Keratinocyte (primary cell): ENCODE measurements at regions not wholly inside any gene's neighbourhood (a gene's known extent, or its start where the extent isn't known, plus 50 kb on each side); places are given as distances from the start of the nearest gene placed in this dataset.
A peak's percentile ranks its signal among the peaks of the same experiment; 100 is the strongest.

Experiments used
- DNase-seq: peaks from one replicate; pipeline ENCODE4 v3.0.0-alpha.2; 2011; ENCODE audit warnings: low read depth, missing footprints, low spot score
- FAIRE-seq: peaks from 2 replicates; lab custom pipeline; 2011; peaks lifted over from hg19 to GRCh38; lab: Jason Lieb, UNC
- H2AFZ ChIP-seq: 2 replicates; pipeline ENCODE4 v1.6.0; 2012; ENCODE audit warnings: low read length, control low read depth, inconsistent platforms; ENCODE audit not compliant: control insufficient read depth
- H3K27ac ChIP-seq: 2 replicates; pipeline ENCODE4 v1.5.1; 2011; ENCODE audit warnings: low read length; ENCODE audit not compliant: control insufficient read depth, insufficient read depth
- H3K27me3 ChIP-seq: 3 replicates; pipeline ENCODE4 v1.6.0; 2011; ENCODE audit warnings: low read length; ENCODE audit not compliant: control insufficient read depth, insufficient read depth; ENCODE audit errors: extremely low read depth
- H3K36me3 ChIP-seq, 2 experiments: 2 replicates in 1 of 2; 3 replicates in 1 of 2; pipeline ENCODE4 v1.5.1; 2011; ENCODE audit warnings: low read length in 2 of 2, mild to moderate bottlenecking in 1 of 2; ENCODE audit not compliant: control insufficient read depth in 2 of 2, insufficient read depth in 2 of 2; ENCODE audit errors: extremely low read depth in 1 of 2
- H3K4me1 ChIP-seq: 3 replicates; pipeline ENCODE4 v1.5.1; 2011; ENCODE audit warnings: low read length; ENCODE audit not compliant: control insufficient read depth, insufficient read depth; ENCODE audit errors: extremely low read depth
- H3K4me2 ChIP-seq: 3 replicates; pipeline ENCODE4 v1.6.0; 2011; ENCODE audit warnings: low read depth, low read length; ENCODE audit not compliant: control insufficient read depth, insufficient read depth; ENCODE audit errors: extremely low read depth
- H3K4me3 ChIP-seq, 3 experiments: fragments of 200-600 bp in 1 of 3; sonication (generic) in 1 of 3; 2 replicates in 2 of 3; 3 replicates in 1 of 3; pipeline ENCODE4 v1.5.1; 2011 to 2016; ENCODE audit warnings: low read length in 3 of 3, mild to moderate bottlenecking in 3 of 3, control low read depth in 2 of 3, inconsistent platforms in 1 of 3, low read depth in 1 of 3, mixed read lengths in 1 of 3, mixed run types in 1 of 3, moderate library complexity in 1 of 3; ENCODE audit not compliant: control insufficient read depth in 2 of 3, insufficient read depth in 2 of 3; ENCODE audit errors: extremely low read depth in 1 of 3
- H3K79me2 ChIP-seq: 2 replicates; pipeline ENCODE4 v1.6.0; 2012; ENCODE audit warnings: low read length; ENCODE audit not compliant: control insufficient read depth, insufficient read depth
- H3K9ac ChIP-seq: 3 replicates; pipeline ENCODE4 v1.6.0; 2011; ENCODE audit warnings: low read length; ENCODE audit not compliant: control insufficient read depth, insufficient read depth; ENCODE audit errors: extremely low read depth
- H3K9me1 ChIP-seq: 3 replicates; pipeline ENCODE4 v1.6.0; 2011; ENCODE audit warnings: low read length; ENCODE audit not compliant: control insufficient read depth, insufficient read depth; ENCODE audit errors: extremely low read depth
- H3K9me3 ChIP-seq: 2 replicates; pipeline ENCODE4 v1.5.1; 2012; ENCODE audit warnings: low read depth, low read length; ENCODE audit not compliant: control insufficient read depth
- H4K20me1 ChIP-seq: 3 replicates; pipeline ENCODE4 v1.6.0; 2011; ENCODE audit warnings: low read length; ENCODE audit not compliant: control insufficient read depth, insufficient read depth; ENCODE audit errors: extremely low read depth
- CTCF ChIP-seq, 3 experiments: IDR thresholded peaks in 1 of 3; conservative IDR thresholded peaks in 1 of 3; optimal IDR thresholded peaks in 1 of 3; 2 replicates in 2 of 3; 3 replicates in 1 of 3; pipeline versions ENCODE3 to v1.5.1; 2011; ENCODE audit warnings: low read length in 3 of 3, mild to moderate bottlenecking in 3 of 3, moderate library complexity in 2 of 3, control low read depth in 1 of 3, inconsistent platforms in 1 of 3; ENCODE audit not compliant: insufficient read depth in 2 of 3; ENCODE audit errors: extremely low read depth in 1 of 3
- EZH2 ChIP-seq: IDR thresholded peaks from one replicate; pipeline ENCODE4 v1.6.1; 2012; ENCODE audit warnings: inconsistent platforms, mild to moderate bottlenecking, low read length, moderate library complexity
- dilution Hi-C: fragments of 300-500 bp; cut with MboI; formaldehyde crosslinking; loops from one replicate; pipeline ENCODE4 v1.7.0; 2020; ENCODE audit warnings: low sequenced_read_pairs; ENCODE audit not compliant: extremely low pct_ligation_motif_present

GRCh38 chr9:570187-570586 lies 271.3 kb upstream of the DMRT1 start:
- Histone ChIP-seq H3K36me3 (no peaks in the 10 kb centered on the region), H3K79me2 (peaks cover 11% of the 10 kb centered on the region), H3K9ac (no peak overlapping the region), H3K27me3 (no peaks in the 10 kb centered on the region), H3K9me1 (no peaks in the 10 kb centered on the region), H3K27ac (no peak overlapping the region), H3K9me3 (no peaks in the 10 kb centered on the region), H4K20me1 (no peaks in the 10 kb centered on the region), H3K4me3 (no peak overlapping the region), H3K4me1 (peaks cover 15% of the 10 kb centered on the region), H3K4me2 (no peak overlapping the region), H2AFZ (no peak overlapping the region)
- DNase-seq = no peak
- dilution Hi-C loops = no loop called here
- no peak for FAIRE-seq
- TF ChIP-seq CTCF (optimal IDR thresholded peaks at IDR 0.05 in 1 of 3, IDR thresholded peaks at IDR 0.05 in 1 of 3, conservative IDR thresholded peaks at IDR 0.05 in 1 of 3; ENCODE audit: extremely low read depth in 1 of 3, insufficient read depth in 2 of 3, low read length in 3 of 3) = no peak
- no peak for TF ChIP-seq EZH2

- Histone ChIP-seq H4K20me1 (no peaks in the 10 kb centered on the region), H3K9me3 (no peaks in the 10 kb centered on the region), H2AFZ (peak overlapping the region; percentile 20), H3K9me1 (no peaks in the 10 kb centered on the region), H3K4me3 (no peak overlapping the region), H3K27ac (no peak overlapping the region), H3K4me1 (peaks cover 15% of the 10 kb centered on the region), H3K36me3 (no peaks in the 10 kb centered on the region), H3K27me3 (no peaks in the 10 kb centered on the region), H3K79me2 (peaks cover 7% of the 10 kb centered on the region), H3K9ac (no peak overlapping the region), H3K4me2 (no peak overlapping the region)
- FAIRE-seq = peak; percentile 75
- TF ChIP-seq EZH2 (no peak), CTCF (optimal IDR thresholded peaks at IDR 0.05 in 1 of 3, IDR thresholded peaks at IDR 0.05 in 1 of 3, conservative IDR thresholded peaks at IDR 0.05 in 1 of 3; ENCODE audit: extremely low read depth in 1 of 3, insufficient read depth in 2 of 3, low read length in 3 of 3) (no peak)
- dilution Hi-C loops = no loop called here
- no peak for DNase-seq
Measured at GRCh38 chr9:571066-571465, 270.4 kb upstream of the DMRT1 start.
